Calu3 (cell line): ENCODE measurements at regions not wholly inside any gene's neighbourhood (a gene's known extent, or its start where the extent isn't known, plus 50 kb on each side); places are given as distances from the start of the nearest gene placed in this dataset.
"Not testable (repeated sequence)": the region's sequence is repeated elsewhere in the genome, so short reads cannot be mapped to it uniquely, and the experiment has no call there.

Experiments used
- BruUV-seq: library from RNA; stranded (reverse); fragments of 400-500 nt; replicated peaks from 2 replicates; lab custom pipeline; 2021; lab: Mats Ljungman, UMichigan
- CTCF ChIA-PET: fragments of 300-600 bp; sonication (Branson Sonifier 250); formaldehyde crosslinking; loops from one replicate; lab custom pipeline; 2022; ENCODE audit warnings: antibody characterized with exemption; lab: Charles Lee
- DNase-seq: peaks from one replicate; pipeline ENCODE4 v3.0.0; 2022
- H3K27ac Mint-ChIP-seq: one replicate; pipeline ENCODE4 v1.8.0; 2022; ENCODE audit warnings: mixed read lengths; ENCODE audit not compliant: unreplicated experiment
- H3K27me3 Mint-ChIP-seq: one replicate; pipeline ENCODE4 v1.8.0; 2022; ENCODE audit warnings: mixed read lengths; ENCODE audit not compliant: unreplicated experiment
- H3K36me3 Mint-ChIP-seq: one replicate; pipeline ENCODE4 v1.8.0; 2022; ENCODE audit warnings: mild to moderate bottlenecking, moderate library complexity, mixed read lengths; ENCODE audit not compliant: insufficient read depth, unreplicated experiment
- H3K4me1 Mint-ChIP-seq: one replicate; pipeline ENCODE4 v1.8.0; 2022; ENCODE audit warnings: mild to moderate bottlenecking, low read depth, mixed read lengths; ENCODE audit not compliant: unreplicated experiment
- H3K4me3 Mint-ChIP-seq: one replicate; pipeline ENCODE4 v1.8.0; 2022; ENCODE audit warnings: mild to moderate bottlenecking, low read depth, moderate library complexity, mixed read lengths; ENCODE audit not compliant: unreplicated experiment
- H3K9me3 Mint-ChIP-seq: one replicate; pipeline ENCODE4 v1.8.0; 2022; ENCODE audit warnings: low read depth, mixed read lengths; ENCODE audit not compliant: unreplicated experiment
- intact Hi-C: fragments of 100-400 bp; cut with micrococcal nuclease; formaldehyde crosslinking; loops from one replicate; pipeline ENCODE4 v1.10.0; 2022; ENCODE audit not compliant: unreplicated experiment
- TF ChIP-seq, protein P1 (sequence below): fragments of 200-600 bp; IDR thresholded peaks from one replicate; pipeline ENCODE4 v1.8.0; 2022; ENCODE audit warnings: antibody characterized with exemption; ENCODE audit not compliant: unreplicated experiment

DNA sequence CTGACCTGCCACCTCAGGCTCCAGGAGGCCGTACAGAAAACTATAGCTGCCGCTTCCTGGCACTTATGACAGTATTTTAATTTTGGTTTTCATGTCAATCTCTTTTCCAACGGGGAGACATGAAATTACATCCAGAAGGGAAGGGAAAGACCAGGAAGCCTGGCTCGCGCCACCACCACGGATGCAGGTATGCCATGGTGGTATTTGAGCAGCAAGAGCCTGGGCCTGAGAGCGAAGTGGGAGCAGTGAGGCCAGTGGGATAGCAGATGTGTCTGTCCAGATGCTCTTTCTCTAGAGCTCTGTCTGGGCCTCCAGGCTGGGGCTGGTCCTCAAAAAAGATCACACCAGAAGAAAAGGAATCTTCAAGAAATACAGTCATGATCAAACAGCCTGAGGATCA lies 82.5 kb upstream of the CPEB2 start:
- Mint-ChIP-seq H3K27me3 (no peaks in the 10 kb centered on the region), H3K4me3 (no peak overlapping the region), H3K4me1 (peaks cover 25% of the 10 kb centered on the region), H3K9me3 (no peaks in the 10 kb centered on the region), H3K36me3 (no peaks in the 10 kb centered on the region), H3K27ac (no peak overlapping the region)
- intact Hi-C loops, result loop anchor here (10.0 kb wide), 1 partner anchor 85 kb away; the partner anchor contains the start of gene CPEB2
- CTCF ChIA-PET, result no interaction called here
- DNase-seq, result no peak
- BruUV-seq, result no TSS peak
- TF ChIP-seq, protein P1, sequence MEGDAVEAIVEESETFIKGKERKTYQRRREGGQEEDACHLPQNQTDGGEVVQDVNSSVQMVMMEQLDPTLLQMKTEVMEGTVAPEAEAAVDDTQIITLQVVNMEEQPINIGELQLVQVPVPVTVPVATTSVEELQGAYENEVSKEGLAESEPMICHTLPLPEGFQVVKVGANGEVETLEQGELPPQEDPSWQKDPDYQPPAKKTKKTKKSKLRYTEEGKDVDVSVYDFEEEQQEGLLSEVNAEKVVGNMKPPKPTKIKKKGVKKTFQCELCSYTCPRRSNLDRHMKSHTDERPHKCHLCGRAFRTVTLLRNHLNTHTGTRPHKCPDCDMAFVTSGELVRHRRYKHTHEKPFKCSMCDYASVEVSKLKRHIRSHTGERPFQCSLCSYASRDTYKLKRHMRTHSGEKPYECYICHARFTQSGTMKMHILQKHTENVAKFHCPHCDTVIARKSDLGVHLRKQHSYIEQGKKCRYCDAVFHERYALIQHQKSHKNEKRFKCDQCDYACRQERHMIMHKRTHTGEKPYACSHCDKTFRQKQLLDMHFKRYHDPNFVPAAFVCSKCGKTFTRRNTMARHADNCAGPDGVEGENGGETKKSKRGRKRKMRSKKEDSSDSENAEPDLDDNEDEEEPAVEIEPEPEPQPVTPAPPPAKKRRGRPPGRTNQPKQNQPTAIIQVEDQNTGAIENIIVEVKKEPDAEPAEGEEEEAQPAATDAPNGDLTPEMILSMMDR, result no peak

DNA sequence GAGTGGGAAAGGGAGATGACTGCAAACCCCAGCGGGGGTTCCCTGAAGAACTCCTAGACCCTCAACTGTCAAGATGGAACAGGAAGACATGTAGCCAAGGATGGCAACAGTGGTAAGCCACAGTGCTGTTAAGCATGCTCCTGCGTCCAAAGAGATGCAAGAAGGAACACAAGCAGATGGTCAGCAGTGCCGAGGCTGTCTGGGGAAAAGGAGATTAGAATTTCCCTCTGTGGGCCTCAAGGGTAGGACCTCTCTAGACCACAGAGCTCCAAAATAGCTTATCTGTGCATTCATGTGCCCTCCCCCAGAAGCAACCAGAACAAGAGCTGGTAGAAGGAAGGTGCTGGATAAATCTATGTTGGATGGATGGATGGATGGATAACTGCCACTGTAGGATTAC lies 82.0 kb upstream of the CPEB2 start:
- CTCF ChIA-PET, result no interaction called here
- no peaks in the 10 kb centered on the region for H3K27me3 Mint-ChIP-seq
- H3K36me3 Mint-ChIP-seq, result no peaks in the 10 kb centered on the region
- intact Hi-C loops, result no loop called here
- H3K9me3 Mint-ChIP-seq, result no peaks in the 10 kb centered on the region
- TF ChIP-seq, protein P1, result no peak
- DNase-seq, result no peak
- no peak overlapping the region for H3K27ac Mint-ChIP-seq
- BruUV-seq, result no TSS peak
- H3K4me3 Mint-ChIP-seq, result no peak overlapping the region
- H3K4me1 Mint-ChIP-seq, result peaks cover 30% of the 10 kb centered on the region

DNA sequence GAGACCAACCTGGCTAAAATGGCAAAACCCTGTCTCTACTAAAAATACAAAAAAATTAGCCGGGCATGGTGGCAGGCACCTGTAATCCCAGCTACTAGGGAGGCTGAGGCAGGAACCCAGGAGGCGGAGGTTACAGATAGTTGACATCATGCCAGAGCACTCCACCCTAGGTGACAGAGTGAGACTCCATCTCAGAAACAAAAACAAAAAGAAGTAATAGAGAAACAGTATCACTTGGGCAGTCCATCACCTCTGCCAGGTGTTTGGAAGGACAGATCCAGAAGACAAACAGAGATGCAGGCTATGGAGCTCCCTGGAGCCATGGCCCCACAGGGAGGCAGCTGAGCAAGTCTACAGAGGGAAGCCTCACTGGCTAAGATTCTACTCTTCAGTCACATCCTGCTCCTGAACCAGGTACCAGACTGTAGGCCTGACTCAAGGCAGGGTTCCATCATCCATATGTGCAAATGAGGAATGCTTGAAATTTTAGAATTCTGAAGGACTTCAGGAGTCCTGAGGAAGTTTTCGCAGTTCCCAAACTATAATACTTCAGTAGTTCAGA lies 81.4 kb upstream of the CPEB2 start:
- no peak for DNase-seq
- Mint-ChIP-seq H3K36me3 (no peaks in the 10 kb centered on the region), H3K9me3 (no peaks in the 10 kb centered on the region), H3K27me3 (no peaks in the 10 kb centered on the region), H3K4me1 (peaks cover 34% of the 10 kb centered on the region), H3K27ac (no peak overlapping the region), H3K4me3 (no peak overlapping the region)
- CTCF ChIA-PET, result no interaction called here
- intact Hi-C loops, result no loop called here
- TF ChIP-seq, protein P1, result no peak
- no TSS peak for BruUV-seq

DNA sequence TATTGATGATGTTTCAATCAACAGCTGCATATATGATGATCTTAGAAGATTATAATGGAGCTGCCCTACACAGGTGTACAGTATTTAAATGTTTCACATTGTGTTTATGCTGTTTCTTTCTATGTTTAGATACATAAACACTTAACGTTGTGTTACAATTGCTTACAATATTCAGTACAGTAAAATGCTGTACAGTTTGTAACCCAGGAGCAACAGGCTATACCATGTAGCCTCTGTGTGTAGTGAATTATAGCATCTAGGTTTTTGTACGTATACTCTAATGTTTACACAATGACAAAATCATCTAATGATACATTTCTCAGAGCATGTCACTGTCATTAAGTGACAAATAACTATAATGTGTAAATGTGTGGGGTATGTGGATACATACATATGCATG lies 80.5 kb upstream of the CPEB2 start:
- BruUV-seq, H3K27me3 Mint-ChIP-seq, H3K36me3 Mint-ChIP-seq, intact Hi-C loops, H3K4me3 Mint-ChIP-seq, CTCF ChIA-PET, H3K27ac Mint-ChIP-seq, DNase-seq, H3K9me3 Mint-ChIP-seq: not testable (repeated sequence)
- H3K4me1 Mint-ChIP-seq, result peaks cover 34% of the 10 kb centered on the region

DNA sequence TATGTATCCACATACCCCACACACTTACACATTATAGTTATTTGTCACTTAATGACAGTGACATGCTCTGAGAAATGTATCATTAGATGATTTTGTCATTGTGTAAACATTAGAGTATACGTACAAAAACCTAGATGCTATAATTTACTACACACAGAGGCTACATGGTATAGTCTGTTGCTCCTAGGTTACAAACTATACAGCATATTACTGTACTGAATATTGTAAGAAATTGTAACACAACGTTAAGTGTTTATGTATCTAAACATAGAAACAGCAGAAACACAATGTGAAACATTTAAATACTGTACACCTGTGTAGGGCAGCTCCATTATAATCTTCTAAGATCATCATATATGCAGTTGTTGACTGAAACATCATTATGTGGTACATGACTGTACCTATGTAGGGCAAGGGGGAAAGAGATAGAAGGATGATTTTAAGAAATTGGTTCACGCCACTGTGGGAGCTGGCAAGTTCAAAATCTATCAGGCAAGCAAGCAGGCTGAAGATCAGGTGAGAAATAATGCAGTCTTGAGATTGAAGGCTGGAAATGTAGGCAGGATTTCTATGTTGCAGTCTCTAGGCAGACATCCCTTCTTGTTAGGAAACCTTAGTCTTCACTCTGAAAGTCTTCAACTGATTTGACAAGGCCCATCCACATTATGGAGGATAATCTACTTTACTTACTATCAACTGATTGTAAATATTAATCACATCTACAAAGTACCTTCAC lies 78.0 kb upstream of the CPEB2 start:
- TF ChIP-seq, protein P1, result no peak
- H3K36me3 Mint-ChIP-seq, result no peaks in the 10 kb centered on the region
- no peaks in the 10 kb centered on the region for H3K27me3 Mint-ChIP-seq
- no peak overlapping the region for H3K4me3 Mint-ChIP-seq
- peaks cover 22% of the 10 kb centered on the region for H3K4me1 Mint-ChIP-seq
- intact Hi-C loops, result no loop called here
- no peak for DNase-seq
- no peaks in the 10 kb centered on the region for H3K9me3 Mint-ChIP-seq
- CTCF ChIA-PET, result no interaction called here
- BruUV-seq, result no TSS peak
- no peak overlapping the region for H3K27ac Mint-ChIP-seq
